ENCODE measurements at regions not wholly inside any gene's neighbourhood (a gene's known extent, or its start where the extent isn't known, plus 50 kb on each side); places are given as distances from the start of the nearest gene placed in this dataset.

GRCh38 chr10:31136386-31136785, 104.7 kb upstream of the ZNF438 start:
- TF ChIP-seq CTCF (IDR thresholded peaks at IDR 0.05) (no peak), POLR2A (IDR thresholded peaks at IDR 0.05) (no peak)
- H3K4me1 ChIP-seq: peaks cover 5 to 8% of the 10 kb centered on the region in 2 donors
- H3K4me3 ChIP-seq: no peak overlapping the region
- H3K9me3 ChIP-seq: no peaks in the 10 kb centered on the region
- peak overlapping the region; percentile 49 to 57 for H3K27ac ChIP-seq
- no peaks in the 10 kb centered on the region for H3K27me3 ChIP-seq
- no peak for DNase-seq
- intact Hi-C loops (cut with DNase I; ENCODE audit: low total_unique reads): no loop called here
- no peaks in the 10 kb centered on the region for H3K36me3 ChIP-seq

- Histone ChIP-seq H3K4me3 (no peak overlapping the region), H3K36me3 (no peaks in the 10 kb centered on the region), H3K27me3 (no peaks in the 10 kb centered on the region), H3K4me1 (peaks cover 5 to 8% of the 10 kb centered on the region in 2 donors), H3K9me3 (no peaks in the 10 kb centered on the region), H3K27ac (peak overlapping the region; percentile 49 to 57)
- TF ChIP-seq POLR2A (IDR thresholded peaks at IDR 0.05) (no peak), CTCF (IDR thresholded peaks at IDR 0.05) (no peak)
- DNase-seq: no peak
- intact Hi-C loops (cut with DNase I; ENCODE audit: low total_unique reads): no loop called here
Measured at GRCh38 chr10:31136930-31137885, 105.5 kb upstream of the ZNF438 start.

GRCh38 chr10:31138026-31138553, 106.4 kb upstream of the ZNF438 start:
- Histone ChIP-seq H3K4me1 (peaks cover 5 to 8% of the 10 kb centered on the region in 2 donors), H3K9me3 (no peaks in the 10 kb centered on the region), H3K36me3 (no peaks in the 10 kb centered on the region), H3K4me3 (no peak overlapping the region), H3K27me3 (no peaks in the 10 kb centered on the region), H3K27ac (peak overlapping the region; percentile 49 to 57)
- TF ChIP-seq POLR2A (IDR thresholded peaks at IDR 0.05) (no peak), CTCF (IDR thresholded peaks at IDR 0.05) (no peak)
- intact Hi-C loops (cut with DNase I; ENCODE audit: low total_unique reads): no loop called here
- no peak for DNase-seq

- no peak for DNase-seq
- Histone ChIP-seq H3K27ac (no peak overlapping the region), H3K36me3 (no peaks in the 10 kb centered on the region), H3K9me3 (no peaks in the 10 kb centered on the region), H3K27me3 (no peaks in the 10 kb centered on the region), H3K4me3 (no peak overlapping the region), H3K4me1 (peaks cover under 1 to 8% of the 10 kb centered on the region in 2 donors)
- intact Hi-C loops (cut with DNase I; ENCODE audit: low total_unique reads): no loop called here
- TF ChIP-seq POLR2A (IDR thresholded peaks at IDR 0.05) (no peak), CTCF (IDR thresholded peaks at IDR 0.05) (no peak)
Measured at GRCh38 chr10:31139497-31139896, 107.8 kb upstream of the ZNF438 start.

GRCh38 chr10:31140716-31141115, 109.1 kb upstream of the ZNF438 start:
- H3K27me3 ChIP-seq: no peaks in the 10 kb centered on the region
- no peaks in the 10 kb centered on the region for H3K9me3 ChIP-seq
- H3K36me3 ChIP-seq: no peaks in the 10 kb centered on the region
- peaks cover 0 to 8% of the 10 kb centered on the region in 2 donors for H3K4me1 ChIP-seq
- intact Hi-C loops (cut with DNase I; ENCODE audit: low total_unique reads): no loop called here
- TF ChIP-seq POLR2A (IDR thresholded peaks at IDR 0.05) (no peak), CTCF (IDR thresholded peaks at IDR 0.05) (no peak)
- no peak for DNase-seq
- no peak overlapping the region for H3K27ac ChIP-seq
- no peak overlapping the region for H3K4me3 ChIP-seq

All from uterus (tissue), 3 donors.